DMS153 treated with DMSO at 0.1 percent for 48 hours (cell line): ENCODE measurements at regions not wholly inside any gene's neighbourhood (a gene's known extent, or its start where the extent isn't known, plus 50 kb on each side); places are given as distances from the start of the nearest gene placed in this dataset.

Experiments
- DNase-seq: peaks from one replicate; lab custom pipeline; 2025; ENCODE audit not compliant: unreplicated experiment; lab: John Stamatoyannopoulos, UW

DNA sequence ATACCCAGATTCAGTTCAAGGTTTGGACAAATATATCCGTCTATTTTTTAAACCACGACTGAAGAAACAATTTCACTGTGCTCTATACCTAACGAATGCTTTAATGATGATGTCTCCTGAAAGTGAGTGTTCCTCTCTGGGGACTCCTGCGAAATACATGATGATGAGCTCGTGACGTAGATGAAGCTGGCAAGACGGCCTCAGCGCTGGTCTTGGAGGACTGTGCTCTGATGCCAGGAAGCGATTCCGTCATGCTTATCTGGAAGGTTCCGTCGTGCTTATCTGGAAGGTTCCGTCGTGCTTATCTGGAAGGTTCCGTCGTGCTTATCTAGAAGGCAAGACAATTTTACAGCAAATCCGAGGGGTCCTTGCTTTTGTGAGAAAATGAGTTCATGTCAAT lies 250.8 kb upstream of the IRX2 start:
- DNase-seq = no peak

- DNase-seq = no peak
Observed at GRCh38 chr5:3000631-3001030, 249.2 kb upstream of the IRX2 start.

DNA sequence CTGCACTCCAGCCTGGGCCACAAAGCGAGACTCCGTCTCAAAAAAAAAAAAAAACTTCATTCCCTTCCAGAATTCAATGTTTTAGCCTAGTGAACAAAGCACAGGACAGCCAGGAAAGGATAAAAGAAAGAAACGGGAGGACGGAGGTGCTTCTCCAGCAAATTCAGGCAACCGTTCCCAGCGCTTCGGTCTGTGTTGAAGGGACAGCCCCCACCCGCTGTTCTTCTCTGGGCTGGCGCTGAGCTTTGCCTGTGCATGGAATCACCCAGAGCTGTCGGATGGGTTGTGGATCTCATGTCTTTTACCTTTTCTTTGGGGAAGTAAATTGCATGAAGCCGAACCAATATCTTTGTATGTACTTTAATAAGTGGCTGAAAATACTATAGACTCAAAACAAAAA lies 248.4 kb upstream of the IRX2 start:
- no peak for DNase-seq

DNA sequence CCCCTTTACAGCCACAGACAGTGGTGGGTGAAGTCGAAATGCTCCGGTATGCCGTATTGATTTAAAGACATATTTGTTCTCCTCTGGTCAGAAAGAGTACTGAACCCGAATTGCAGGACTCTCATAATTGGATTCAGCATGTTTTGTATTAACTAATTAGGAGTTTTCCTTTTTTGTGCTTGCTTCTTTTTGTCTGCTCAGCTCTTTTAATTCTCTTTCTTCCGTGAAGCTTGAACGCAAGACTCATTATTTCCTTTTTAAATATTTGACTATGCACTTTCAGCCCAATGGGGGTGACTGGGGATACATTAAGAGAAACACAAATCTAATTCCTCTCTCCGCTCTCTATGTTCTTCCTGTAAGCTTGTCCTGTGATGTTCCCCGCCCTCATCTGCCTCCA lies 246.6 kb upstream of the IRX2 start:
- no peak for DNase-seq

- no peak for DNase-seq
Observed at GRCh38 chr5:2997179-2997578, 245.7 kb upstream of the IRX2 start.

GRCh38 chr5:2996687-2997086 lies 245.2 kb upstream of the IRX2 start:
- DNase-seq = no peak

DNA sequence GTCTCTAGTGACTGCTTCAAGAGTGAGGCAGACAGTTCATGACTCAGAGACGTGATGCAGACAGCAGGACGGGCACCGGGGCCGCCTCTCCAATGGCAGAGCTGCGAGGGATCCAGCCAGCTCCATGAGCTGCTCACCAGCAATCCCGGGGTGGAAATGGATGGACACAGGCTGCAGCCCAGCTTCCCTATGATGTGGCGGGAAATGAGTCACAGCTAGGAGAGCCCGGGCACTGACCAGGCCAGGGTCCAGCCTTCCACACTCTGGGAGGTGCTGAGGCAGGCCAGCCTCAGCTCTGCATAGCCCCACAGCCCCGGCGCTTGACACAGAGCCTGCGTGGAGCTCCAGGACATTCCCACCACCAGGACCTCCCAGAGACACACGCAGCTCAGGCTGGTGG lies 244.8 kb upstream of the IRX2 start:
- DNase-seq = no peak

DNA sequence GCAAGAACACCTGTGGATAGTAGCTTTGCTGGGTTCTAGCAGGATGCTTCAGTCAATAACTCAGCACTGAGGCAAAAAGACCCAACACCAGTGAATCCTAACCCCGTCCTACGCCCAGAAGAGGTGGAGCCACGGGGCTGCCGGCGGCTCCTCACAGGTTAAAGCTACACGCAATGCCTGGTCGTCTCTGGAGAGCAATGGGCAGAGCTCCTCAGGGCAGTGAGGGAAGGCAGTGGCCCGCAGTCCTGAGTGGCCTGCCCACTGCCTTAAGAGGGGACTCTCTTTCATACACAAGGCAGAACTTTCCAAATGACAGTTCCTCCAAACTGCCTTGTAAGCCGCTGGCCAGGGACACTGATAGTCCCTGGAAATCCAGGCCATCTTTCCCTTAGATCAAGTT lies 244.2 kb upstream of the IRX2 start:
- DNase-seq = no peak

- DNase-seq = no peak
Observed at GRCh38 chr5:2995035-2995434, 243.6 kb upstream of the IRX2 start.

GRCh38 chr5:2993771-2994170 lies 242.3 kb upstream of the IRX2 start:
- DNase-seq = no peak

GRCh38 chr5:2993301-2993700 lies 241.8 kb upstream of the IRX2 start:
- no peak for DNase-seq

DNA sequence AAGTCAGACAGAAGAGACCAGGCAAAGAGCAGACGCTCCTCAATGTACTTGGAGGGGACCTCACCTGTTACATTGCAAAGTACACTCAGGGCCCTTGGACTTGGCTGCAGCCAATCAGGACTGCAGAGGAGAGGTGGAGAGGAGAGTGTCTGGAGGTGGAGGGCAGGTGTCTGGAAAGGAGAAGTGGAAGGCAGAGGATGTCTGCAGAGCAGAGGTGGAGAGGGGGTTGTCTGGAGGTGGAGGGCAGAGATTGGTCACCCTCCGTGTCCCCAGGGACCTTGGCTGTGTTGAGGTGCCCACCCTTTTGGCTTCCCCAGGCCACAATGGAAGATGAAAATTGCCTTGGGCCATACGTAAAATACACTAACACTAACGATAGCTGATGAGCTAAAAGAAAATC lies 241.3 kb upstream of the IRX2 start:
- no peak for DNase-seq

- DNase-seq = peak; percentile 98
Observed at GRCh38 chr5:2991884-2992283, 240.4 kb upstream of the IRX2 start.

DNA sequence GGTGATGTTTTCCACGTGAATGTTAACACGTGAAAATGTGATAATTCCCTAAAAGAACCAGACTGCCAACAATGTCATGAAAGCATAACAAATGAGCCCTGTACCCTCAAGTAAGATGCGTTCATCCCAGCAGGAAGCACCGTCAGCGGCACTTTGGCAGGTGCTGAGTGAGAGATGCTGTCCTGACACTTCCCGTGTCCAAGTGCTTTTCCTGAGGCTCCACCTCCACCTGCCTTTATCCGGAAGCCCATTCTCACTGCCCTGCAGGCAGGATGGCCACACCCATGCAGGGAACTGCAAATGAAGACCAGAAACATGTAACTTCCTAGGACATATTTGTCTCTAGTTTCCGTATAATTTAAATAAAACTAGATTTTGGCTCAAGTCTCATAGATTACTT lies 238.0 kb upstream of the IRX2 start:
- DNase-seq = peak; percentile 62

GRCh38 chr5:2986301-2986700 lies 234.8 kb upstream of the IRX2 start:
- no peak for DNase-seq

- DNase-seq = no peak
Observed at GRCh38 chr5:2985718-2986117, 234.2 kb upstream of the IRX2 start.

DNA sequence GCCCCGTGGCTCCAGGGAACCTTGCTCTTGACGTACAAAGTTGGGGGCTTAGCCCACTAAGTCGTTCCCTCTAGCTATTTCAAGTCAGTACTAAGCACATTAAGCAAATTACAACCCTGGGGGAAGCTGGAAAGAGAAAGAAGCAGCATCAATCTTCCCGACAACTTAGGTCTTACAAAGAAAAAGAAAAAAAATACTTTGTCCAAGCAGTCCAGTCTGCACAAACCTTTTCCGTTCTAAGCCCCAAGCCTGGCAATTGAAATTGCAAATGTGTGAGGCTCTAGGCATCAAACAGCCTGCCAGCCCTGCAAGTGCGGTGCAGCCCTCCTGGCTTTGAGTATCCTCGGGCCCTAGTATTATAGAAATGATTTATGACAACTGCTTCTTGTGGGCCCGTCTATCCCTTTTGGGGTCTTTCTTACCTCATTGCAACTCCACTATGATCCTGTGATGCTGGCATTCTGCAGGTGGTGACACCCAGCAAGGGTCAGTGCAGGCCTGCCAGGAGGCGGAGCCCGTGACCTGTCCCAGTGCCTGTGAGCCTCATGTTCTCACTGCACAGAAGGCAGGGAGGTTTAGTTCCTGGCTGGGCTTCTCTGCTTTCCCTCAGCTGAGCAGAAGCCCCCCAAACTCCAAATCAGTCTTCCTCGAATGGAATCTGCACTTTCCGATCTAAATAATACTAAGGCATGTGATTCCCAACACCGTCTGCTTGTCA lies 232.3 kb upstream of the IRX2 start:
- DNase-seq = no peak

- DNase-seq = no peak
Observed at GRCh38 chr5:2981652-2982051, 230.2 kb upstream of the IRX2 start.

- no peak for DNase-seq
Observed at GRCh38 chr5:2981035-2981434, 229.6 kb upstream of the IRX2 start.

GRCh38 chr5:2960294-2960693 lies 208.8 kb upstream of the IRX2 start:
- DNase-seq = peak; percentile 67

DNA sequence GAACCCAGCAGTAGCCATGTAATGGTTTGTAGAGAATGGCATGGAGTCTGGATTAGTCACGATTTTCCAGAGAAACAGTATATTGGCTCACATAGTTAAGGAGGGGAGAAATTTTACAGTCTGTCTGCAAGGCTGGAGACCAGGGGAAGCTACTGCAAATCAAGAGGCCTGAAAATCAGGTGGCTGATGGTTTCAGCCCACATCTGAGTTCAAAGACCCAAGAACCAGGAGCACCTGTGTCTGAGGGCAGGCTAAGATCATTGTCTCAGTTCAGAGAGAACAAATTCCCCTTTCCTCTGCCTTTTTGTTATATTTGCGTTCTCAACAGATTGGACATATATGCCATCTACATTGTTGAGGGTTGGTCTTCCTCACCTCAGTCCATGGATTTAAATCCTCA lies 207.5 kb upstream of the IRX2 start:
- DNase-seq = no peak

DNA sequence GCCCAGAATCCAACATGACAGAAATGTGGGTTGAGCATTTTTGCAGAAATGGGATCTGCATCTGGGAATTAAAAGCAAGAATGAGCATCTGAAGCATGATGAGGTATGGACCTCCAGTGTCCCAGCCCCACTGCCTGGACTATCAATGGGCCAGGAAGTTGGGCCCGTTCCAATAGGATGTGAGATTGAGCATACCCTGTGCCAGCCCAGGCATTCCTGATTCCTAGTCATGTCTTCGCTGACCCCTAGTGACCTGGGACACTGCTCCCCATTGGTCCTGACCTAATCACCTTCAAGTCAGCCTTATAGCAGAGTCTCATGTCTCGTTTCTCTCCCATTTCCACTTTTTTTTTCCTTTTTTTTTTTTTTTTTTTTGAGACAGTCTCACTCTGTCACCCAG lies 197.4 kb upstream of the IRX2 start:
- no peak for DNase-seq

DNA sequence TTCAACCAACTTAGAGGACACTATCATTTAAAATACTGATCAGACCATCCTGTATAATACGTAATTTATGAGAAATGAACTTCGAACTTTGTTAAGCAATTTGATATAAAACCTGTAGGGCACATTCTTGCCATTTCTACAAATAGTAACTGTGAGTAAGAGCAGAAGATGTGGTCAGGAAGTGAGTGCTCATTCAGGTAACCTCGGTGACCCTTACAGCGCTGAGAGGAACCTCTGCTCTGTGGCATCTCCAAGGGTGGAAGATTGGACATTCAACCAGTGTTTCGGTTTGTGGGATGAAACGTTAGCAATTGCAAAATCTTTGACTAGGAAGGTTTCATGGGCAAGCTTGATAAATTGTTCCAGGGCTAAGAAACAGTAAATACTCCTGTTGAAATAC lies 194.8 kb upstream of the IRX2 start:
- no peak for DNase-seq

DNA sequence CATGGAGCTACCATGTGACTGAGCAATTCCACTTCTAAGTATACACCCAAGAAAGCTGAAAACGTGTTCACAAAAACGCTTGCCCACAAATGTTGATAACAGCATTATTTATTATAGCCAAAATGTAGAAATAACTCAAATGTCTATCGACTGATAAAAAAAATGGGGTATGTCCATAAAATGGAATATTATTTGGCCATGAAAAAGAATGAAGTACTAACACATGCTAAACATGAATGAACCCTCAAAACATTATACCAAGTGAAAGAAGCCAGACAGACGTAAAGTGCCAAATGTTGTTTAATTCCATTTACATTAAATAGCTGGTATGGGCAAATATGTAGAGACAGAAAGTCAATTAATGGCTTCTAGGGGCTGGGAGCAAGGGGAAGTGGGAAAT lies 184.9 kb upstream of the IRX2 start:
- no peak for DNase-seq
